HS-5 (cell line): ENCODE measurements at regions not wholly inside any gene's neighbourhood (a gene's known extent, or its start where the extent isn't known, plus 50 kb on each side); places are given as distances from the start of the nearest gene placed in this dataset.
A peak's percentile ranks its signal among the peaks of the same experiment; 100 is the strongest.
"Not testable (repeated sequence)": the region's sequence is repeated elsewhere in the genome, so short reads cannot be mapped to it uniquely, and the experiment has no call there.

Source experiments
- DNase-seq: peaks from one replicate; pipeline ENCODE4 v3.0.0-alpha.2; 2012; ENCODE audit warnings: low read depth

- DNase-seq, result peak; percentile 67
Observed at GRCh38 chr17:47066841-47067682, 88.0 kb upstream of the RPRML start.

- no peak for DNase-seq
Observed at GRCh38 chr17:47066095-47066494, 87.0 kb upstream of the RPRML start.

GRCh38 chr17:47064684-47065083 is 85.6 kb upstream of the RPRML start:
- DNase-seq, result no peak

GRCh38 chr17:47063475-47063874 is 84.4 kb upstream of the RPRML start:
- DNase-seq, result no peak

- not testable (repeated sequence) for DNase-seq
Observed at GRCh38 chr17:47062851-47063250, 83.8 kb upstream of the RPRML start.

- DNase-seq, result not testable (repeated sequence)
Observed at GRCh38 chr17:47060005-47060404, 81.0 kb upstream of the RPRML start.

- no peak for DNase-seq
Observed at GRCh38 chr17:47057830-47058229, 78.8 kb upstream of the RPRML start.

GRCh38 chr17:47057279-47057678 is 78.2 kb upstream of the RPRML start:
- not testable (repeated sequence) for DNase-seq

- not testable (repeated sequence) for DNase-seq
Observed at GRCh38 chr17:47056687-47057086, 77.6 kb upstream of the RPRML start.
